Loucy (cell line): ENCODE measurements at regions not wholly inside any gene's neighbourhood (a gene's known extent, or its start where the extent isn't known, plus 50 kb on each side); places are given as distances from the start of the nearest gene placed in this dataset.

Experiments
- EZH2phosphoT487 ChIP-seq: fragments of 200-600 bp; IDR thresholded peaks from 2 replicates; pipeline ENCODE4 v1.6.1; 2018; ENCODE audit warnings: antibody characterized with exemption, mild to moderate bottlenecking, moderate library complexity, borderline replicate concordance
- TF ChIP-seq, protein P1 (sequence below): fragments of 200-600 bp; sonication (generic); conservative IDR thresholded peaks from 2 replicates; pipeline ENCODE4 v1.5.1; 2014; ENCODE audit warnings: mild to moderate bottlenecking, antibody characterized with exemption, low read length

DNA sequence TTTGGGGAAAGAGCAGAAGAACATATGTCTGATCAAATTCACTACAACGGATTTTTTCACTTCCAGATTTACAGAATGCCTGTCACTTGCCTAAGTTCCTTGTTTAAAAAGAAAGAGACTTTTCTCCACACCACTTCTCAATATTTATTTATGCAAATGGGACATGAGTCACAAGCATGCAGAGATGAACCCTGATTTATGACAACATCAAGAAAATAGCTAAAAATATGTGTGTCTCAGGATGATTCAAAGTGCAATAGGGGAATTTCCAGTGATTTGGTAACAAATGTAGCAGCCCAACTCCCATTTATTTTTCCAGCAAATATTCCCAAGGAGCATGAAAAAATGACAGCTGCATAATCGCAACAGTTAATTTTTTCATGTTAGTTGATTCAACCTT, 180.4 kb upstream of the FAT1 start:
- TF ChIP-seq, protein P1, sequence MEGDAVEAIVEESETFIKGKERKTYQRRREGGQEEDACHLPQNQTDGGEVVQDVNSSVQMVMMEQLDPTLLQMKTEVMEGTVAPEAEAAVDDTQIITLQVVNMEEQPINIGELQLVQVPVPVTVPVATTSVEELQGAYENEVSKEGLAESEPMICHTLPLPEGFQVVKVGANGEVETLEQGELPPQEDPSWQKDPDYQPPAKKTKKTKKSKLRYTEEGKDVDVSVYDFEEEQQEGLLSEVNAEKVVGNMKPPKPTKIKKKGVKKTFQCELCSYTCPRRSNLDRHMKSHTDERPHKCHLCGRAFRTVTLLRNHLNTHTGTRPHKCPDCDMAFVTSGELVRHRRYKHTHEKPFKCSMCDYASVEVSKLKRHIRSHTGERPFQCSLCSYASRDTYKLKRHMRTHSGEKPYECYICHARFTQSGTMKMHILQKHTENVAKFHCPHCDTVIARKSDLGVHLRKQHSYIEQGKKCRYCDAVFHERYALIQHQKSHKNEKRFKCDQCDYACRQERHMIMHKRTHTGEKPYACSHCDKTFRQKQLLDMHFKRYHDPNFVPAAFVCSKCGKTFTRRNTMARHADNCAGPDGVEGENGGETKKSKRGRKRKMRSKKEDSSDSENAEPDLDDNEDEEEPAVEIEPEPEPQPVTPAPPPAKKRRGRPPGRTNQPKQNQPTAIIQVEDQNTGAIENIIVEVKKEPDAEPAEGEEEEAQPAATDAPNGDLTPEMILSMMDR, result no peak
- no peak for TF ChIP-seq EZH2phosphoT487
